NCI-H69 (cell line): ENCODE measurements at regions not wholly inside any gene's neighbourhood (a gene's known extent, or its start where the extent isn't known, plus 50 kb on each side); places are given as distances from the start of the nearest gene placed in this dataset.
A peak's percentile ranks its signal among the peaks of the same experiment; 100 is the strongest.
"Not testable (repeated sequence)": the region's sequence is repeated elsewhere in the genome, so short reads cannot be mapped to it uniquely, and the experiment has no call there.

Experiments used
- DNase-seq: peaks from one replicate; lab custom pipeline; 2025; lab: John Stamatoyannopoulos, UW

DNA sequence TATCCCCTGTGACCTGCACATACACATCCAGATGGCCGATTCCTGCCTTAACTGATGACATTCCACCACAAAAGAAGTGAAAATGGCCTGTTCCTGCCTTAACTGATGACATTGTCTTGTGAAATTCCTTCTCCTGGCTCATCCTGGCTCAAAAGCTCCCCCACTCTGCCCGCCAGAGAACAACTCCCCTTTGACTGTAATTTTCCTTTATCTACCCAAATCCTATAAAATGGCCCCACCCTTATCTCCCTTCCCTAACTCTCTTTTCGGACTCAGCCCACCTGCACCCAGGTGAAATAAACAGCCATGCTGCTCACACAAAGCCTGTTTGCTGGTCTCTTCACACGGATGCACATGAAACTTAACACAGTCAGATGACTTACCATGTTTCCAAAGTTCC is 403.8 kb downstream of the TBC1D32 start:
- DNase-seq, result not testable (repeated sequence)

DNA sequence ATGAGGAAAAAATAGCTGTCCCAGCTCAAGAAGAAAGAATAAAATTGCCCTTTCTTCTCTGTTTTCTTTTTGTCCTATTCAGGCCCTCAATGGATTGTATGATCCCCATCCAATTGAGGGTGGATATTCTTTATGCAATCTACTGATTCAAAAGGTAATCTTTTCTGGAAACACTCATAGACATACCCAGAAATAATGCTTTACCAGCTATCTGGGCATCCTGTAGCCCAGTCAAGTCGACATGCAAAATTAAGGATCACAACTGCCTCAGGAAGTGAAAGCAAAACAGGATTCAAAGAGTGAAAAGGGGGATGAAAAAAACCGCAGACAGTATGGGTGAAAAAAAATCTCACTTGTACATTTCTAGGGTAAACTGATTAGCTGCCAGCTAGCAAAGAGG is 410.1 kb downstream of the TBC1D32 start:
- DNase-seq, result no peak

DNA sequence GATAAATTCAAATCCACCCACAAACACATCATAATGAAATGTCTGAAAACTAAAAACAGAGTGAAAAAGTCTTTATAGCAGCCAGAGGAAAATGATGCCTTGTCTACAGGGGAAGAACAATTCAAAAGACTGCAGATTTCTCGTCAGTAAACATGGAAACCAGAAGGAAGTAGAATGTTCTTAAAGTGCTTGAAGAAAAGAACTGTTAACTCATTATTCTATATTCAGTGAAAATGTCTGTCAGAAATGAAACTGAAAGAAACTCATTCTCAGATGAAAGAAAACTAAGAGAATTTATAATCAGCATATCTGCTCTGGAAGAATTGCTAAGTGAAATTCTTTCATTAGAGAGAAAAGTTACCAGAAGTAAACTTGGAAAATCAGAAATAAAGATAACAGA is 416.1 kb downstream of the TBC1D32 start:
- no peak for DNase-seq

DNA sequence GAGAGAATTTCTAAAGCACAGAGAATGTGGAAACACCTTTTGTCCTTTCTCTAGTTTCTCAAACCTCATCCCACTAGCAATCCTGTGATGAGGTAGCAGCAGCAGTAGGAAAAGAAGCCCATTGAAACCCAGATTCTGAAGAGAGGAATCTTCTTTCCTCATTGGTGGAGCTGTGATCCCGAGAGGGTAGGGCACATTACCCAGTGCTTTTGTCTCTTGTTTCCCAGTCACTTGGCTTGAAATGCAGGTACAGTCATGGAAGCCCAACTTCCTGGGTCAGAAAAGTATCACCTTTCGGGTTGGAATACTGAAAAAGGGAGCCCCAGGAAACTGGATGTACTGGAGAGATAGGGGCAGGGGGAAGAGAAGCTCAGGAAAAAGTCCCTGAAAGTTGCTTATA is 417.4 kb downstream of the TBC1D32 start:
- DNase-seq, result no peak

DNA sequence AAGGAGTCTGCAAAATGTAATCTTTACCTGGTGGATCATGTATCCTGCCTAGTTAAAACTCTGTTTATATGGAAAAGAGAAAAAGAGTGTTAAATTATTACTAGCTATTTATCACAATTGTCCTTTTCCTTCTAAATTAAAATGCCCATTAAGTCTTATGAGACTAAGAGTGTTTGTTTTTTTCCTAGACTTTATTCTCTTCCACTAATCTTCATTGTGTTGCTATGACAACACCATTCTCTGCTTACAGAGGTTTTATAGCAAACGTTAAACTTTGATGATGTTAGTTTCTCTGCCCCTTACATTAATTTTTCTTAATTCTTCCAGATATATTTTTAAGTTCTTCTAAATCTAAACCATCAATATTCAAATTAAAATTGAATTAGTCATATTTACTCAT is 420.8 kb downstream of the TBC1D32 start:
- no peak for DNase-seq

DNA sequence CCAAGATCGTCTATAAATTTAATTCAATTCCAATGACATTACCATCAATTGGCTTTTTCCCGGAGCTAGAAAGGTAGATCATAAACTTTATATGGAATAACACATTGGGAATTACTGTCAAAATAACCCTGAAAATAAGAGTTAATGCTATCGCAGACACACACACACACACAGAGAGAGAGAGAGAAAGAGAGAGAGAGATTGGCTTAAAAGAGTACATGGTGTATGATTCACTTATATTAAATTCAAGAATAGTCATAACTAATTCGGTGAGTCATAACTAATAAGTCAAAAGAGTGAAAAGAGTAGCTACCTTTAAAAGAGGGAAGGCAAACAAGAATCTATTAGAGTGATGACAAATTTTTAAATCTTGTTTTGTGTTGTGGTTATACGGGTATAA is 425.5 kb downstream of the TBC1D32 start:
- no peak for DNase-seq

DNA sequence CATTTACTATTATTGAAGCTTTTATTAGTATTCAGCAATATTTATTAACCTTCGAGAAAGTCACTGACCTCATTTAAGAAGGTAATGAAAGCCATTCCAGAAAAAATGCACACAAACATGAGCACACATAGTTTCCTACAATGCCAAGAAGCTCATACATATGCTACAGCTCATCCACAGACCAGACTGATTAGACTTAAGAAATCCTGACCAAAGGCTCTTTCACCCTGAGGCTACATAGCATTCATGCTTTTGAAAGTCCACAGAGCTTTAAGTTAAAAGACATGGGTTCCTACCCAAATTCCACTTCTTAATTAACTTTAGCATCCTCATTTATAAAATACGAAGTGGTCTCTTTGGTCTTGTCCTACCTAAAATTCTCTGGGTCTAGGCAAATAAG is 430.4 kb downstream of the TBC1D32 start:
- DNase-seq, result no peak

DNA sequence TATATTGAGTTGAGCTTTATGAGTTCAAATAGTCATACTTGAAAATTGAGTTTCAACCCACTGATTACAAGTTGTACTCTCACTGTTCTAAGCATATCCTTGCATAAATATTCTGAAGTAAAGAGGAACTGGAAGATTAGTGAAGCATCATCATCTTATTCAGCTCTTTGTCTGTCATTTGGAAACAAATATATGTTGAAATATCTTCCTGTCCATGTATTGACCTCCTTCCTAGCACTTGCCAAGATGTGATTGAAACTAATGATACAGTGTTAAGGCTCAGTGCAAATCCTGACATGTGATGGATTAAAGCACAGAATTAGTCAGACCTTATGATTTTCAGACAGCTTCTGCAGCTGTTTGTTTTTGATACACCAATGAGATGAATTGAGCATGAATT is 434.3 kb downstream of the TBC1D32 start:
- DNase-seq, result no peak

DNA sequence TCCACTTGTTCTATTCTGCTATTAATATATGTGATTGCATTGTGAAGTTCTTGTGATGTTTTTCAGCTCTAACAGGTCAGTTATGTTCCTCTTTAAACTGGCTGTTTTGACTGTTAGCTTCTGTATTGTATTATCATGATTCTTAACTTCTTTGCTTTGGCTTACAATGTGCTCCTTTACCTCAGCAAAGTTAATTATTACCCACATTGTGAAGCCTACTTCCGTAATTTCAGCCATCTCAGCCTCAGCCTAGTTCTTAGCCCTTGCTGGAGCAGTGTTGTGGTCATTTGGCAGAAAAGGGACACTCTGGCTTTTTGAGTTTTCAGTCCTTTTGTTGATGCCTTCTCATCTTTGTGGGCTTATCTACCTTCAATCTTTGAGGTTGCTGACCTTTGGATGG is 440.2 kb downstream of the TBC1D32 start:
- DNase-seq, result no peak

DNA sequence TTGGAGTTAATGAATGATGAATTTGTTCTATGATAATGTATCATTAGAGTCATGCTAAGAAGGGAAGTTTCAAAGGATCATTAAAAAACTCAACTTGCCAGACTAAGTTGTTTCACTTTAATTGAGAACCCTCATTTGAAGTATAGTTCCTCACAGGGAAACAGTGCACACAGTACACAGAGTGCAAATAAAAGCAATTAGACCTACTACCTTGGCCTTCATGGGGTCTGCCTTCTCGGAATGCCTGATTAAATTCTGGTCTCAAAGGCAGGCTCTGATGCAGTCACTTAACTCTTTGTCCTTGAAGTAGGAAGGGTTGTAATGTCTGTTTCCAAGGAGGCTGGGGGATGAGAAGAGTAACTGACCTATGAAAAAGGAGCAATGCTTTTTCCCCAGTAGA is 457.3 kb downstream of the TBC1D32 start:
- no peak for DNase-seq

DNA sequence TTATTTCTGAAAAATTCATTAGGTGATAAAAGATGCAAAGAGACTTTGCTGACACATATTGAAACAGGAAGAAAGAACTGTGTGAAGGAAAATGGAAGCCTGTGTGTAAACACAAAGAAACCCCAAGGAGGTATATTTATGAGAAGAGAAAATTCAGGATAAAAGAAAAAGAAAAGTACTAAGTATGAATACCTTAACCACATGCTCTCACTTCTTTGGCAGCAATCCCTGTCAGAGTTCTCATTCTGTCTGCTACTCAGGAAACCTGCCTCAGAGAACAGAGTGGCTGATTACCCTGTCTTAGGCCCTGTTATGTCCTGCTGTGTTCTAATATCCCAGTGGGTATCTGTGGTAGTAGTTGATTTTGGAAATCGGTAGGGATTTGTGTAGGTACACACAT is 457.9 kb downstream of the TBC1D32 start:
- no peak for DNase-seq

DNA sequence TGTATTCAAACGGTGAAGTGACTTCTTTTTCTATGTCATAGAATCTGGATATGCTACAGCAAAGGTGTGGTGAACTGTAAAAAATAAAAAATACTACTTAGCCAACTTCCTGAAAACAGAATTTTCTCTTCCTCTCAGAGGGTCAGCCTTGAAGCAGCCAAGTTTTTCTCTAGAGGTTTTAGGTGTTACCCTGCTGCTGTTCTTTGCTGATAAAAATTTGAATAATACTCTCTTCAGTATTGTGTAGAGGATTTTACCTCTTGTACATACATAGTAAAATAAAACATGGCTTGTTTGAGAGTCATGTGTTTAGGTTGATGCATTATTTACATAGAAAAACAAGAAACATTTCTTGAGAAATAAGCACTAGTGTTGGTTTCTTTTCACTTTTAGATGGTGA is 458.4 kb downstream of the TBC1D32 start:
- DNase-seq, result no peak

DNA sequence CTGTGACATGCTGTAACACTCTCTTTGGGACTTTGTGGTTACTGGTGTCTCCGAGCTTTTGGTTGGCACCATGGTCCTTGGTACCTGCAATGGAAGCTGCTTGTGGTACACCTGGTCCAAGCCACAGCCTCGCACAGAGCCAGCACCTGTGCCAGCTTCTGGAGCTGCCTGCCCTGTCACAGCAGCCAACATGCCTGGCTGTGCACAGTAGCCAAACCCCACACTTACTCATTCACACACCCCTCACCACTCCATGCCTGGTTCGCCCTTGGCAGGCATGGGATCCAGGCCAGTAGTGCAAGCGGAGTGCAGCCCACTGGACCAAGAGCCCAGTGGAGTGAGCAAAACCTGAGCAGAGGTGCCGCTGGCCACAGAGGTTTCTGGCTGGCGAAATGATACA is 459.9 kb downstream of the TBC1D32 start:
- DNase-seq, result no peak

DNA sequence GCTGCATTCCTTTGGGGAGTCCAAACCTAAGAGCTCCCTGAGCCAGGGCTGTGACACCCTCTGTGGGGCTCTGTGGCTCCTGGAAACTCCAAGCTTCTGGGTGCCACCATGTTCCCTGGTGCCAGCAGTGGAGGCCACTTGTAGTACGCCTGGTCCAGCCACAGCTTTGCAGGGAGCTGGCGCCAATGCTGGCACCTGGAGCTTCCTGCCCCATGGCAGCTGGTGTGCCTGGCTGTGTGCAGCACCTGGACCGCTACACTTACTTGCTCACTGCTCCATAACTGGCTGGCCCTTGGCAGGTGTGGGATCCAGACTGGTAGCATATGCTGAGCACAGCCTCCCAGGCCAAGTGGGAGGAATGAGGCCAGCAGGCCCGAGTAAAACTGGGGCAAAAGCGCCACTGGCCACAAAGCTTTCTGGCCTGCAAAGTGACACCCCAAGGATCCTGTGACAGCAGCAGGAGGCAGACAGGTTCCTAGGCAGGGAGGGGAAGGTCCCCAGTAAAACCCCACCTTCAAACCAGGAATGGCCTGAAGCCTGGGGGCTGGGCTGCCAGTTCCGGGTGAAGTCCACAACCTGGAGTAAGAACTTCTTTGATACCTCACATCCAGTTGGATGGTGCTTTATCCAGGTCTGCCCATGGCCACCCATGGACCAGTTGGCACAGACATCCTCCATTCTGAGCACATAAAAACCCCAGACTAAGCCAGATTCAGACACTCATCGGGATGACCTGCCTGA is 461.0 kb downstream of the TBC1D32 start:
- no peak for DNase-seq

DNA sequence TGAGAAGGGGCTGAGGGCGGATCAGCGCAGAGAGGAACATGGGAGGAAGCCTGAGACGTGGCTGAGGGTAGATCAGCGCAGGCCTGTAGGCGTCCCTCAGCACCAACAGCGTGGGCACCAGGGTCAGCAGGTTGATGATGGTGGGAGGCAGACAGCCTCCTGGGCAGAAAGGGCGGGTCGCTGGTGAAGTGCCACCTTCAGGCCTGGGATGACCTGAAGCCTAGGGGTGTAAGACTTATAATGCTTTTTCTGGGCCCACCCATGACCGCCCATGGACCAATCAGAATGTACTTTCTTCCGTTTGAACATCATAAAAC is 462.1 kb downstream of the TBC1D32 start:
- no peak for DNase-seq

DNA sequence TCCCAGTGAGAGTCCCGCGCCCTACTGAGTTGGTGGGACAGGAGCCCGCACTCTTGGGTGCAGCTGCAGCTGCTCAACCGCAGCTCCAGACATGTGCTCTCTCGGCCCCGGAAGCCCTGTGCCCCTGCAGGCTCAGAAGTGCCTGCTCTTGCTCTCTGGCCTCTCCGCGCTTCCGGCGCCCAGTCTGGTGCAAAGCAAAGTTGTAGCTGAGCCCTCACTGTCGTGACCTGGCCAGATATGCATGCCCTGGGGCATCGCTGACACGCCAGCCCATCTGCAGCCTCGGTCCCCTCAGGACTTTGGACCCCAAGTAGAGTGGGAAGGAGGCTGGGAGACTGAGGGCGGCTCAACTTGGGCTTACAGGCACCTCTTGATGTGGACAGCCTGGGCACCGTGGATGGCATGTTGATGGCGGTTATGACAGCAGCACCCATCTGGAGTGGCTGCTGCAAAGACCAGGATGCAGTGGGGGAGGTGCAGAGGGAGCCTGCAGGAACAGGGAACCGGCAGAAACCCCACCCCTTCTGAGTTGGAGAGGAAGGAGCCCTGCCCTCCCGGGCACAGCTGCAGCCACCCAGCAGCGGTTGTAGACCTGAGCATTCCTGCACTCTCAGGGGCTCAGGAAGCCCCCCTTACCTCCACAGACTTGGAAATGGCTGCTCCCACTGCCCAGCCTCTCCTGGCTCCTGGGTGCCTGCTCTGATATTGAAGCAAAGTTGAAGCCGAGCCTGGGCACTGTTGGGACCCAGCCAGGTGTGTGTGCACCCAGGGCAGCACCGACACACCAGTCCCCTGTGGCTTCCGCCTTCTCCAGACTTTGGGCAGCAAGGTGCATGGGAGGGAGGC is 462.6 kb downstream of the TBC1D32 start:
- peak; percentile 49 for DNase-seq

DNA sequence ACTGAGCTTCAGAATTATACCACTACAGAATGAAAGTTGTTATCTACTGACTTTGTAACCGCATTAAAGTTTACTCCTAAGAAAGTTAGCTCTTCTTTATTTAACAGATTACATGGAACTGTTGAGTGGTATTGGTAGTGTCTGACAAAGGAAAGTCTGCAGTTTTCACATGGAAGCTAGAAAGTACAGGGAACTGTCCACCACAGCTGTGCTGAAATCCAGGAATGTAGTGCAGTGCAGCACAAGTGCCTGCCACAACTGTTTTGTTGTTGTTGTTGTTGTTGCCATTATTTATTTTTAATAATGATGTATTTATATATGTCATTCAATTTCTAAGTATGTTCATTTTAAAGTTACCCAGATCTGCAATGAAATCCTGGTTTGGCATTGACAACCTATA is 464.9 kb downstream of the TBC1D32 start:
- no peak for DNase-seq

DNA sequence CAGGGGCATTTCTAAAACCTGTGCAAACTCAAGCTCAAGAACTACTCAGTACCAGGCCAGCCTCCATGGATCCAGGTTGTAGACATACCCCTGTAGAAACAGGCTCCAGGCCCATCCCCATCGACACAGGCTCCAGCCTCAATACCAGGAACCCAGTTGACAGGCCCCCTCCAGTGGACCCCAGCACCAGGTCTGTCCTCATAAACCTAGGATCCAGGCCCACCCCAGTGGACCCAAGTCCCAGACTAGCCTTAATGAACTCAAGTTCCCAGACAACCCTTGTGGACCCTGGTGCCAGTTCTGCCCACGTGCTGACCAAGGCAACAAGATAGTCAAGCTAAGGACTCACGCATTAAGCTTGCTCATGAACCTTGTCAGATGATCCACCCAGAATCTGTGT is 476.9 kb downstream of the TBC1D32 start:
- DNase-seq, result no peak

DNA sequence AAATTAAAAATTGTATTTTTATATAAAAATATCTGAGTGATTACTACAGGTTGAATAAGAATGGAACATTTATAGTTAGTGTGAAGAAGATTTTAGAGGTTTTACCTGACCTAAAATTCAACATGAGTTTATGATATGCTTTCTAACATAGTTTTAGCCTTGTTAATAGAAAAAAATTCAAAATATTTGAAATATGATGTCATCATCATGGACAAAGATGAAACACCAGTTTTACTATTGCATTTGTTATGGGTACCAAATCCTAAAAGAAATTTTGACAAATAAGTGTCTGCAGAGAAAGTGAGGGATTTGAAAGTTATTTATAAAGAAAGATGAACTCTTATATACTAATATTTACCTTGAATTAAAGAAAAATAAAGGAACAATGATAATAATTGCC is 479.7 kb downstream of the TBC1D32 start:
- DNase-seq, result no peak

DNA sequence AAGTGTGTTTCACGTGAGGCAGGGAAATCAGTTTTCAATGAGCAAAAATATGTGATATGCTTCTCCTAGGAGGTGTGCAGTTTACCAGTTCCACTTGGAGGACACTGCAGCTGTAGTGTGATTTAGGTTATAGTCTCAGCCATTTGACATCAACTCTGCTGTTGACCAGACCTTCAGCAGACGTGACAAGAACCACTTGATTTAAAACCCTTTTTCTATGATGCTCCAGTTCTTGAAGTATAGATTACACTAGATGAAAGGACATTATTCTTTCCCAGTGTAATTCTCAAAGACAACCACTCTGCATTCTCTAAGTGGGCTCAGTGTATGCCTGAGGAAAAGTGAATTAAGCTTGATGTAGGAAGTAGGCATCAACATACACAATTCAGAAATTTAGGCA is 480.8 kb downstream of the TBC1D32 start:
- DNase-seq, result no peak

DNA sequence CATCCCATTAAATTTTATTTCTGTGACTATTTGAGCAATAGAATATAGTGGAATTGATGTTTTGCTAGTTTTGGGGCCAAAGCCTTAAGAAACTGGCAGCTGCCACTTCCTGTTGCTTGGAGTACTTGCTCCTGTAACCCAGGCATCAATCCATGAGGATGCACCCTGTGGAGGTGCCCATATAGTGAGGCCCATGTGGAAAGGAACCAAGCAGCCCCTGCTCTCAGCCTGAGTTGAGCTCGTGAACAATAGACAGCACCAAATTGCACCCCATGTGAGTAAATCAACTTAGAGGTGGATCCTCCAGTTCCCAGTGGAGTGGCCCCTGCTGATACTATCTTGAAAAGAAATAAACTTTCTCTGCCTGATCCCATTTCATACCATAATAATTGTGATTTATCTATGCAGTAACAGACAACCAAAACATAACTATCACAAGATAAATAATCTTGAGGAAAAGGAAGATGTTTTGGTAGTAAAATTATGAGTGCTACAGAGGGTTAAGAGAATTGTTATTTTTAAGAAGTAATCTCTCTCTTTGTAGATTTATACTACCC is 481.9 kb downstream of the TBC1D32 start:
- peak; percentile 9 for DNase-seq

DNA sequence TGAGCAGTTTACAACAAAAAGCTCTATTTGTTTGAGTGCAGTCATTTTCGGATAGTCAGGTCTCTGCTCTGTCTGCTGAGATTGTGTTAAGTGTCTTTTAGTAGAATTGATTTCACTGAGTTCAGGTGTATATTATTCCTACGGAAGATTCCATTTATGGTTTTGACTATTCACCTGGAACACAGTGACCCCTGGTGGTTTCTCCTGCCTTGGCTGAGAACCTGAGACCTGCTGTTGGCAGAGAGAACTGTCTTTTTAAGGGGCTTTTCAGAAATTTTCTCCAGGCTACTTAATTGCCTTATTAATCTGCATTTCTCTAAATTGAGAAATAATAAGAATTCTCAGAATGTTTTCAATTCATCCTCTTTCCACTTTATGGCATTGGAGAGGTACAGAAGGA is 508.0 kb downstream of the TBC1D32 start:
- DNase-seq, result peak; percentile 60

DNA sequence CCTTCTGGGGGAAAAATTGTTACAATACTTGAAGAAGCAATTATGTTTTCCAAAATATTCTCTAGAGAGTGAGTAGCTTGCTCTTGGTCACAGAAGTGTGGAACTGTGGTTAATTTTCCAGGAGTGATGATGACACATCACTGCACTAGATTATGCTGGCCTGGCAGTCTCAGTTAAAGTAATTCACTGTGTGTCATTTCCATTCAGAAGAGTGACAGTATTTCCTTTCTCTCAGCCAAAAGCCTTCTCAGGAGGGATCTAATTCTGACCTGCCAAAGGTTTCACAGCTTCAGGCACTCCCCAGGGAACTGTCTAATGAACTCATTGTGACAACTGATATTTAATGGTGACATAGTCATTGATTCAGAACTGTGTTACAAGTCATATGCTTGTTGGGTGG is 517.5 kb downstream of the TBC1D32 start:
- no peak for DNase-seq

DNA sequence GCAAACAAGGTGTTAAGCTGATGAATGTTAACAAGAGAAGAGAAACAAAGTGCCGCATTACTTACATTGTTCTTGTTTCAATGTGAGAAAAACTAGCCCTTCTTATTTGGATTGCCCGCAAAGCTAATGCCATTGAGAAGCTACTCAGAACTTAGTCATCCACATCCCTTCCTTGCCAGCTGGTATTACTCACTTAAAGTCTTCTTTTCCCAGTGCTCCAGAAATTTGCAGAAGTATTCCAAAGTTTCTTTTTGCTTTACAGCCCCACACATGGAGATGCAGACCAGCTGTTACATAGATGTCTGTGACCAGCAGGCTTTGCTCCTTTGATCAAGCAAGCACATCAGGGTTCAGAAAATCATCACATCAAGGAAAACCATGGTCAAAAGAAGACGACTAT is 529.0 kb downstream of the TBC1D32 start:
- no peak for DNase-seq
